ENCODE measurements at regions not wholly inside any gene's neighbourhood (a gene's known extent, or its start where the extent isn't known, plus 50 kb on each side); places are given as distances from the start of the nearest gene placed in this dataset.

DNA sequence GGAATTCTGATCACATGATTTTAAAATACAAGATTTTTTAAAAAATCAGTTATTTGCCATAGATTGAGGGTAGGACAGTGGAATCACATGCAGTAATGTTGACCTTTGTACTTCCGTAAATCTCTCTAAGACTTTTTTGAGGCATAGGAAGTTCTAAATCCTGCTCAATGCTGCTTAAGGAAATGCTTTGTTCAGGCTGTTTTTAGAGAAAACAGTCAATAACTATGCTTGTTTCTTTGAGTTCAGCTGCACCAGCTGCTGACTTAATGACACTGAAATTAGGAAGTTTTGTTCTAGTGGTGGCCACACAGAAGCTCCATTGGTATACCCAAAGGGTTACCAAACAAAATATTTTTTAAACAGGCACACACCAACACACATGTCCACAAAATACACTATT, 60.9 kb downstream of the KLF12 start:
- H3K4me3 ChIP-seq (ENCODE audit: low read depth, low read length), result no peak overlapping the region
- DNase-seq (ENCODE audit: low read depth, low spot score), result no peak
- CTCF ChIA-PET, result interaction anchor here (0.9 kb wide), 2 partner anchors 10 to 1146 kb away, joined by 3 read pairs; no protein-coding TSS in a partner anchor
- TF ChIP-seq, protein P1, sequence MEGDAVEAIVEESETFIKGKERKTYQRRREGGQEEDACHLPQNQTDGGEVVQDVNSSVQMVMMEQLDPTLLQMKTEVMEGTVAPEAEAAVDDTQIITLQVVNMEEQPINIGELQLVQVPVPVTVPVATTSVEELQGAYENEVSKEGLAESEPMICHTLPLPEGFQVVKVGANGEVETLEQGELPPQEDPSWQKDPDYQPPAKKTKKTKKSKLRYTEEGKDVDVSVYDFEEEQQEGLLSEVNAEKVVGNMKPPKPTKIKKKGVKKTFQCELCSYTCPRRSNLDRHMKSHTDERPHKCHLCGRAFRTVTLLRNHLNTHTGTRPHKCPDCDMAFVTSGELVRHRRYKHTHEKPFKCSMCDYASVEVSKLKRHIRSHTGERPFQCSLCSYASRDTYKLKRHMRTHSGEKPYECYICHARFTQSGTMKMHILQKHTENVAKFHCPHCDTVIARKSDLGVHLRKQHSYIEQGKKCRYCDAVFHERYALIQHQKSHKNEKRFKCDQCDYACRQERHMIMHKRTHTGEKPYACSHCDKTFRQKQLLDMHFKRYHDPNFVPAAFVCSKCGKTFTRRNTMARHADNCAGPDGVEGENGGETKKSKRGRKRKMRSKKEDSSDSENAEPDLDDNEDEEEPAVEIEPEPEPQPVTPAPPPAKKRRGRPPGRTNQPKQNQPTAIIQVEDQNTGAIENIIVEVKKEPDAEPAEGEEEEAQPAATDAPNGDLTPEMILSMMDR (IDR thresholded peaks at IDR 0.05; ENCODE audit: insufficient read depth, low read length, missing control alignments), result no peak
- POLR2A ChIA-PET, result no interaction called here

DNA sequence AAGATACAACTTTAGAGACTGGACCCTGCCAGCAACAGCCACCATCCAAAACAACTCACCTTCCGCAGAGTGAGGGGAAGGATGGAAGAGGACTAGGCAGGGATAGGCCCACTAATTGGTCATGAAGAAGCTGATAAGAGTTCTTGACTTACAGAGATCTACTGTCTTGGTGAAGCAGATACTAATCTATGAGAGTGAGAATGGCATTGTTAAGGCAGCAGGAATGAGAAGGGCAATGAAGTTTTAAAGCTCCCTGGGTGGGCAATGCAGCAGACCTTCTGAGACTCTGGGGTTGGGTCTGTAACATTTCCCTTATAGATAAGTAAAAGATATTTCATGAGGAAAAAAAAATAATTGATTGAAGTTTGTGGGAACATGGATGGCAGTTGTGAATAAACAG, 63.7 kb downstream of the KLF12 start:
- POLR2A ChIA-PET, result no interaction called here
- no peak for DNase-seq (ENCODE audit: low read depth, low spot score)
- CTCF ChIA-PET, result interaction anchor here (1.0 kb wide), 1 partner anchor 217 kb away, joined by 3 read pairs; no protein-coding TSS in a partner anchor
- H3K4me3 ChIP-seq (ENCODE audit: low read depth, low read length), result no peak overlapping the region
- TF ChIP-seq, protein P1 (IDR thresholded peaks at IDR 0.05; ENCODE audit: insufficient read depth, low read length, missing control alignments), result no peak

DNA sequence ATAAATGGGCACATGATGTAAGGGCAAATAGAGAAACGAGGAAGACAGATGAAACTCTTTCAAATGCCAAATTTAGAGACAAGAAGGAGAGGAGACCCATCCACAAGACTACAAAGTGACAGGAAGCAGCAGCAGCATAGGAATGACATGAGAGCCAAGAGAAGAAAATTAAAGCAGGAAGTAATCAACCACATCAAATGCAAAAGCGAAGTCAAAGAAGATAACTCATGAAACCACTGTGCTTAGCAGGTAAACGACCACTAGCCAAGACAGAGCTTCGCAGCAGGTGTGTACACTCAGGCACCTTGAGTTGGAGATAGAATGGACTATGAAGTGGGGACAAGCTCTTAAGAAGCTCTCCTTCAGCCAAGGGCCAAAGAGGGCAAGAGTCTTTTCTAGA, 64.1 kb downstream of the KLF12 start:
- DNase-seq (ENCODE audit: low read depth, low spot score), result no peak
- H3K4me3 ChIP-seq (ENCODE audit: low read depth, low read length), result no peak overlapping the region
- TF ChIP-seq, protein P1 (IDR thresholded peaks at IDR 0.05; ENCODE audit: insufficient read depth, low read length, missing control alignments), result no peak
- CTCF ChIA-PET, result interaction anchor here (1.0 kb wide), 1 partner anchor 217 kb away, joined by 3 read pairs; no protein-coding TSS in a partner anchor
- POLR2A ChIA-PET, result no interaction called here

DNA sequence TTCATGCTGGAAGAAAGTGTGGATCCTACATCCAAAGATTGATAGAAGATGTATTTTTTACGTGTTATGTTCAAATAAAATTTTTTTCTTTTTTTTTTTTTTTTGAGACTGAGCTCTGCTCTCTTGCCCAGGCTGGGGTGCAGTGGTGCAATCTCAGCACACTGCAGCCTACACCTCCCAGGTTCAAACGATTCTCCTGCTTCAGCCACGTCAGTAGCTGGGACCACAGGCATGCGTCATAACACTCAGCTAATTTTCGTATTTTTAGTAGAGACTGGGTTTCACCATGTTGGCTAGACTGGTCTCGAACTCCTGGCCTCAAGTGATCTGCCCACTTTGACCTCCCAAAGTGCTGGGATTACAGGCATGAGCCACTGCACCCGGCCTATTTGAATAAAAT, 65.7 kb downstream of the KLF12 start:
- TF ChIP-seq, protein P1 (IDR thresholded peaks at IDR 0.05; ENCODE audit: insufficient read depth, low read length, missing control alignments), result no peak
- no peak for DNase-seq (ENCODE audit: low read depth, low spot score)
- no peak overlapping the region for H3K4me3 ChIP-seq (ENCODE audit: low read depth, low read length)
- CTCF ChIA-PET, result interaction anchor here (0.6 to 0.9 kb wide), 2 partner anchors 14 to 403 kb away, joined by 3 read pairs; no protein-coding TSS in a partner anchor
- POLR2A ChIA-PET, result no interaction called here

DNA sequence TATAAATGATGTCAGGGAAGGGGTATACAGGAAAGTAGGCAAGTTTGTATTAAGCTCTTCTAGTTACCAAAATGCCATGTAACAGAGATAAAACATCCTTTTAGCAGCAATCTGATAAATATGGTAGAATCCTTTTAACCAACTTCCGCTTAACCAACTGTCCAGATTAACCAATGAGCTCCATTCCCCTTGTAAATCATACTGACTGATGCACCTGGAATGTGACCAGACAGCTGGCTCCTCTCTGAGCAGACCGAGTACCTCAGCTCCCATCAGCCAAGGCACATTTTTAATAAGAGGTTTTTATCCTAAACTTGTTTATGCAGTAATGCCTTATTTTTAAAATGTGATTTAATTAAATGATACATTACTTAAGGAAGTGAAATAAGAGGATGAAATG, 66.4 kb downstream of the KLF12 start:
- TF ChIP-seq, protein P1 (IDR thresholded peaks at IDR 0.05; ENCODE audit: insufficient read depth, low read length, missing control alignments), result no peak
- no peak overlapping the region for H3K4me3 ChIP-seq (ENCODE audit: low read depth, low read length)
- DNase-seq (ENCODE audit: low read depth, low spot score), result no peak
- ChIA-PET CTCF (interaction anchor here (0.7 kb wide), 1 partner anchor 219 kb away, joined by 3 read pairs; no protein-coding TSS in a partner anchor), POLR2A (no interaction called here)

DNA sequence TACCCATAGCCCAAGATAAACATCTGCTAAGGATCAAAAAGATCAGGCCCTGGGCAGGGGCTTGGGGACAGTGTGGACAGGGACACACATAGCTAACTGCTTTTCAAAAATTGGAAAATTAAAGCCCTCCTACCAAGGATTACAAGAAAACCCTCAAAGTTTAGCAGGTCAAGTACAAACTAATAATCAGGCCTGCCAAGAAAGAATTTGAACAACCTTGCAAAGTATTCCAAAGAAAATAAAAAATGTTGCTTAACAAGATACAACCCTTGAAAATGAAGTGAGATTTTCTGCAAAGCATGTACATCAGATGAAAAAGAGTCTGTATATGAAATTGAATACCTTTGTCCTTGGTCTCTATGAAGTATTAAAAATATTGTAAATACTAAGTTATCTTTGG, 67.3 kb downstream of the KLF12 start:
- CTCF ChIA-PET, result interaction anchor here (0.8 to 1.0 kb wide), 2 partner anchors 12 to 23 kb away, joined by 3 read pairs; no protein-coding TSS in a partner anchor

More for the DNA sequence above, 67.3 kb downstream of the KLF12 start:
- POLR2A ChIA-PET, result no interaction called here
- H3K4me3 ChIP-seq (ENCODE audit: low read depth, low read length), result no peak overlapping the region
- TF ChIP-seq, protein P1 (IDR thresholded peaks at IDR 0.05; ENCODE audit: insufficient read depth, low read length, missing control alignments), result no peak
- no peak for DNase-seq (ENCODE audit: low read depth, low spot score)
